HAP-1 (cell line): ENCODE measurements at regions not wholly inside any gene's neighbourhood (a gene's known extent, or its start where the extent isn't known, plus 50 kb on each side); places are given as distances from the start of the nearest gene placed in this dataset.

Experiments used
- DNase-seq, 2 experiments: peaks; one replicate each; pipeline ENCODE4 v3.0.0-alpha.2; 2016 to 2020; ENCODE audit warnings: low spot score in 2 of 2
- H3K27me3 ChIP-seq: fragments of 250-450 bp; sonication (Bioruptor Pico); 2 replicates; pipeline ENCODE4 v1.5.1; 2020; ENCODE audit warnings: low read depth, mild to moderate bottlenecking, moderate library complexity
- H3K36me3 ChIP-seq: fragments of 250-450 bp; sonication (Bioruptor Pico); replicated peaks from 2 replicates; pipeline ENCODE4 v1.5.1; 2020; ENCODE audit warnings: mild to moderate bottlenecking
- H3K4me1 ChIP-seq: fragments of 250-450 bp; sonication (Bioruptor Pico); 2 replicates; pipeline ENCODE4 v1.5.1; 2020; ENCODE audit warnings: mild to moderate bottlenecking
- H3K4me3 ChIP-seq: fragments of 250-450 bp; sonication (Bioruptor Pico); 2 replicates; pipeline ENCODE4 v1.5.1; 2020; ENCODE audit warnings: mild to moderate bottlenecking, moderate library complexity
- H3K9me3 ChIP-seq: fragments of 250-450 bp; sonication (Bioruptor Pico); 2 replicates; pipeline ENCODE4 v1.5.1; 2020; ENCODE audit warnings: mild to moderate bottlenecking, moderate library complexity
- in situ Hi-C: fragments of 300-500 bp; cut with MboI; formaldehyde crosslinking; loops from 3 replicates; pipeline ENCODE4 v1.14.3; 2020; ENCODE audit warnings: low sequenced_read_pairs, inconsistent platforms, mixed read lengths

DNA sequence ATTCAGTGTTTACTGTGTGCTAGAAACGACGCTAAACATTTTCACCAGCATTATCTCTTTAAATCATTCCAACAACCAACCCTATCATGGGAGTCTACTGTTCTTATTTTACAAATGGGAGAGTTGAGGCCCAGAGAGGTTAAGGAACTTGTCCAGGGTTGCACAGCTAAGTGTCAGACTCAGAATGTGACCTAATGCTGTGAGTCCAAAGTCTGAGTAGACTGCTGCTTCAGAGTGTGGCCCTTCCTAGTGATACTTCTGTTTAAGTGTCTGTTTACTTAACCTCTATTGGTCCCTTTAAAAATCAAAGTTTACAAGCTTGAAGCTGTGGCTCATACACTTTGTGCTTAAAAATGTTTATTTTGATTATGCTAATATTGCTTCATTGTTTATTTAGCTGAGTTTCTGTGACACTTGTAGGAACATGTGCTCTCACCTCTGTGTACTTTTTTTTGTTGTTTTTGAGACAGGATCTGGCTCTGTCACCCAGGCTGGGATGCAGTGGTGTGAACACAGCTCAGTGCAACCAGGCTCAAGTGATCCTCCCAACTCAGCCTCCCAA lies 84.4 kb upstream of the SYPL1 start:
- no peak for DNase-seq
- Histone ChIP-seq H3K27me3 (peaks cover 19% of the 10 kb centered on the region), H3K4me3 (no peak overlapping the region), H3K9me3 (no peaks in the 10 kb centered on the region), H3K36me3 (no peaks in the 10 kb centered on the region), H3K4me1 (no peaks in the 10 kb centered on the region)
- in situ Hi-C loops = loop anchor here (25.0 kb wide), 1 partner anchor 541 kb away; no protein-coding TSS in a partner anchor

DNA sequence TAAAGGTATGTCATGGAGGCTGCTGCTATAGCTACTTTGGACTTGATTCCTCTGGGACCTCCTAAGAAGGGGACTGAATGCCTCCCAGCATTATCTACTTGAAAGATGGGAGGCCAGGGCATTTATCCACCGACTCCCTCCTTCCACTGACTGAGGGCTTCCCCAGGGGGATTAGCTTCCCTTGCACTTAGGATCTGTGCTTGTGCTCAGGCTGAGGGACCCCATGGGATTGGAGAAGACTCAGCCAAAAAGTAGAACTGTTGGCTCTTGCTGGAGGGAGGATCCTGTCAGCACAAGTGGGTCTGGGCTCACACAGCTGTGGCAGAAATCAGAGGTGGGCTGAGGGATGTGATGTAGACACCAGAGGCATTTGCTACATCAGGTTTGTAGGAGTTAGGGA lies 81.5 kb upstream of the SYPL1 start:
- in situ Hi-C loops = loop anchor here (25.0 kb wide), 1 partner anchor 544 kb away; no protein-coding TSS in a partner anchor

DNA sequence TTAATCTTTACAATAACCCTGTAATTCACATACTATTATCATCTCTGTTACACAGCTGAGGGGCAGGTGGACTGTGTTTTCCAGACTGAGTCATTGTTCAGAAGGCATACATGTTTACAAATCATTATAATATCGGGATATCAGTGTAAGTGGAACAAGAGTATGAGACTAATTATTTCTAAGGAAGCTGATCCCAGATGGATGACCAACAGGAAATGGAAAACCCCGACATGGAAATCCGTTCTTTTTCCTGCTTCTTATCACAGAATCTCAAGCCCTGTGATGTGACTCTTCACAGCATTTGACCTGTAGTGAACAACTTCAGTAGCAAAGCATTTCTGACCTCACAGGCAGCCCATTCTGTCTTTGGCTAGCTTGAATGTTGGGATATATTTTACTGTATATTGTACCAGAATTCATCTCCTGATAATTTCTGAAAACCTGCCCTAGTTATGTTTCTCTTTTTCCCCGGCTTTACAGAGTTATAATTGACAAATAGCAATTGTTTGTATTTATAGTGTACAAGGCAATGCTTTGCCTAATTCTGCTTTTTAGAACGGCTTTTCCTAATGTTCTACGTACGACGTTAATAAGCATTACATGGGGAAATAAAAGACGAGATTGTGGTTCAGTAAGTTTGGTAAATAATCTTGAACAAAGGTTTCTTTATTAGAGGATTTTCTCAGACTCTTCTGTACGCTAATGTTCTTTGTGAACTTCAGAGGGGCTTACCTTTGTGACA lies 78.6 kb upstream of the SYPL1 start:
- Histone ChIP-seq H3K27me3 (peaks cover 32% of the 10 kb centered on the region), H3K4me1 (no peaks in the 10 kb centered on the region), H3K9me3 (no peaks in the 10 kb centered on the region), H3K4me3 (no peak overlapping the region), H3K36me3 (no peaks in the 10 kb centered on the region)
- in situ Hi-C loops = loop anchor here (25.0 kb wide), 1 partner anchor 547 kb away; no protein-coding TSS in a partner anchor
- no peak for DNase-seq

More for the DNA sequence above, 81.5 kb upstream of the SYPL1 start:
- Histone ChIP-seq H3K36me3 (no peaks in the 10 kb centered on the region), H3K4me3 (no peak overlapping the region), H3K9me3 (no peaks in the 10 kb centered on the region), H3K4me1 (no peaks in the 10 kb centered on the region), H3K27me3 (peaks cover 32% of the 10 kb centered on the region)
- DNase-seq = no peak

DNA sequence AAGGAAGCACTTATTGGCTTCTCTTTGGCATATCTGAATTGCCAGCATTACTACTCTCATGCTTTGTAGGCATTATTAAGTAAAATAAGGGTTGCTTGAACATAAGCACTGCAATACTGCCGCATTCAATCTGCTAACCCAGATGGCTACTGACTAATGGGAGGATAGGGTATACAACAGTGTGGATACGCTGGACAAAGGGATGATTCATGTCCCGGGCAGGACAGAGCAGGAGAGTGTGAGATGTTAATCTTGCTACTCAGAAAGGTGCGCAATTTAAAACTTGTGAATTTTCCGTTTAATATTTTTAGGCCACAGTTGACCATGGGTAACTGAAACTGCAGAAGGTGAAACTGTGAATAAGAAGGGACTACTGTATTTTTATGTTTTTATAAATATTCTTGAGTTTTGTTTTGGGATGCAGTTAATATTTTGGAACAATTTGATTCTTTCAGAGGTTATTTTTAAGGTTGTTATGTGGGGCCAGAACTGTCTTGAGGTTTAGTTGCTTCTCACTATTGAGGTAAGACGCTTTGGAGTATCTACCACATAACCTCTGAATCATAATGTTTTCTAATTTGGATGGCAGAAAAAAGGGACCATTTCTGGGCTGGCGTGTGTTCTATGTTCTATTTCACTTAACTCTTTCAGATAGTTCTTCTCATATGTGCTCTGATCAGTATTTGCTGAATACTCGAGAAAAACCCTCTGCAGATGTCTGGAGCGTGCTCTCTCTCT lies 75.7 kb upstream of the SYPL1 start:
- DNase-seq = no peak
- Histone ChIP-seq H3K9me3 (no peaks in the 10 kb centered on the region), H3K4me1 (no peaks in the 10 kb centered on the region), H3K36me3 (no peaks in the 10 kb centered on the region), H3K4me3 (no peak overlapping the region), H3K27me3 (peaks cover 33% of the 10 kb centered on the region)
- in situ Hi-C loops = loop anchor here (25.0 kb wide), 1 partner anchor 550 kb away; no protein-coding TSS in a partner anchor

DNA sequence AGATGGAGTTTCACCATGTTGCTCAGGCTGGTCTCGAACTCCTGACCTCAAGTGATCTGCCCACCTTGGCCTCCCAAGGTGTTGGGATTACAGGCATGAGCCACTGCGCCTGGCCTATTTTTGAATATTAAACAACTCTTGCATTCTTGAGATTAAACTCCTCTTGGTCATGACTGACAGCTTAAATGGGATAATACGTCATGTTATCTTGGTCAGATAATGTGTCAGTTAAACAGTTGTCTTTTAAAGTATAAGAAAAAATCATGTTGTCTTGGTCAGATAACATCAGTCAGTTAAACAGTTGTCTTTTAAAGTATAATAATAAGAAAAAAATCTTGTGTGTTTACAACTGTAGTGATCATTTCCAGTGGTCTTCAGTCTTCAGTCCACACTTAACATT lies 73.6 kb upstream of the SYPL1 start:
- Histone ChIP-seq H3K27me3 (peaks cover 13% of the 10 kb centered on the region), H3K4me3 (no peak overlapping the region), H3K4me1 (no peaks in the 10 kb centered on the region), H3K9me3 (no peaks in the 10 kb centered on the region), H3K36me3 (no peaks in the 10 kb centered on the region)
- DNase-seq = no peak
- in situ Hi-C loops = loop anchor here (25.0 kb wide), 1 partner anchor 552 kb away; no protein-coding TSS in a partner anchor

DNA sequence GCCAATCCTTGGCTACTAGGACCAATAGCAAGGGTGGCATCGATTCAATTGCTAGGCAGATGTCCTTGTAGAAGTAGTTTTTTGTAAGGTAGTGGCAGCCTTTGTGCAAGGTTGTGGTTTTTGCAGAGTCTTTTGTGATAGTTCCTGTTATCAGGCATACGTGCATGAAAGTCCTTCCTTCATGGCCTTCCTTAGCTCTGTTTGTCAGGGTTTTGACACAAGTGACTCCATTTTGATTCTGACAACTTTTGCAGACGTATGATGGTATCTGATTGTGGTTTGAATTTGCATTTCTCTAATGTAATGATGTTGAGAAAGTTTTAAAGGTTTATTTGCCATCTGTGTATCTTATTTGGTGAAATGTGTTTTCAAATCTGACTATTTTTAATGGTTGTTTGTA lies 71.8 kb upstream of the SYPL1 start:
- H3K36me3 ChIP-seq = no peaks in the 10 kb centered on the region
- DNase-seq = no peak
- no peaks in the 10 kb centered on the region for H3K4me1 ChIP-seq
- peaks cover 3% of the 10 kb centered on the region; the same call in 1 of the 2 replicates for H3K27me3 ChIP-seq
- no peak overlapping the region for H3K4me3 ChIP-seq
- no peaks in the 10 kb centered on the region for H3K9me3 ChIP-seq
- in situ Hi-C loops = loop anchor here (25.0 kb wide), 1 partner anchor 553 kb away; no protein-coding TSS in a partner anchor

DNA sequence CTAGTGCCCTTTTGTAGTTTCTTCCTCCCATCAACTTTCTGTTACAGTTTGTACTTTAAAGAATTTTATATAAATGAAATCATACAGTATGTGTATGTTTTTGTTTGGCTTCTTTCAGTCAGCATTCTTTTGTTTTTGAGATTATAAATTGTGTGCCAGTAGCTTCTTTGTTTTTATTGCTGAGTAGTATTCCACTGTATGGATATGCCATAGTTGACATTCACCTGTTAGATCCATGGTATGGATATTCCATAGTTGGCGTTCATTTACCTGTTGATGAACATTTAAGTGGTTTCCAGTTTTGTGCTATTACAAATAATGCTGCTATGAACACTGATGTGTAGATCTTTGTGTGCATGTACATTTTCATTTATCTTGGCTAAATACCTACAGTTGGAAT lies 70.8 kb upstream of the SYPL1 start:
- in situ Hi-C loops = loop anchor here (25.0 kb wide), 1 partner anchor 554 kb away; no protein-coding TSS in a partner anchor
- Histone ChIP-seq H3K36me3 (no peaks in the 10 kb centered on the region), H3K9me3 (no peaks in the 10 kb centered on the region), H3K27me3 (peaks cover 3% of the 10 kb centered on the region; the same call in 1 of the 2 replicates), H3K4me1 (no peaks in the 10 kb centered on the region), H3K4me3 (no peak overlapping the region)
- no peak for DNase-seq

DNA sequence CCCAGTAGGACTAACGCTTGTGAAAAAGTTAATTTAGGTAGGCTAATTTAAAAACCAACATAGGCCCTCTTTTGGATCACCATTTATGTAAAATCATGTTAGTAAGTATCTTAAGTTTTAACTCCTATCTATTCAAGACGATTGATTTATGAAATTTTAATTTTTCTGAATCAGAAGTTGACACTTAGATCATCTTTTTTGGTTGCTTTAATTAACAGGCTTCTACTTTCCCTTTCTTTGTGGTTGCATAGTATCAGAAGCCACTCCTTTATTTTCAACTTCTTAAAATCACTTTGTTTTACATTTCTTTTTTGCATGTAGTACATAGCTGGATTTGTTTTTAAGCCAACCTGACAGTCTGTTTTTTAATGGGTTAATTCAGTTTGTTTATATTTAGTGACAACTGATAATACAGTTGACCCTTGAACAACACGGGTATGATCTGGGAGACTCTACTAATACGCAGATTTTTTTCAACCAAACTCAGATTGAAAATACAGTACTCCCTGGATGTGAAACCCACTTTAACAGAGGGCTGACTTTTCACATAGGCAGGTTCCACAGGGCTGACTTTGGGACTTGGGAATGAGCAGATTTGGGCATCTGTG lies 69.7 kb upstream of the SYPL1 start:
- Histone ChIP-seq H3K27me3 (peaks cover 6% of the 10 kb centered on the region; the same call in 1 of the 2 replicates), H3K9me3 (no peaks in the 10 kb centered on the region), H3K36me3 (no peaks in the 10 kb centered on the region), H3K4me1 (no peaks in the 10 kb centered on the region), H3K4me3 (no peak overlapping the region)
- no peak for DNase-seq
- in situ Hi-C loops = loop anchor here (25.0 kb wide), 1 partner anchor 556 kb away; no protein-coding TSS in a partner anchor

DNA sequence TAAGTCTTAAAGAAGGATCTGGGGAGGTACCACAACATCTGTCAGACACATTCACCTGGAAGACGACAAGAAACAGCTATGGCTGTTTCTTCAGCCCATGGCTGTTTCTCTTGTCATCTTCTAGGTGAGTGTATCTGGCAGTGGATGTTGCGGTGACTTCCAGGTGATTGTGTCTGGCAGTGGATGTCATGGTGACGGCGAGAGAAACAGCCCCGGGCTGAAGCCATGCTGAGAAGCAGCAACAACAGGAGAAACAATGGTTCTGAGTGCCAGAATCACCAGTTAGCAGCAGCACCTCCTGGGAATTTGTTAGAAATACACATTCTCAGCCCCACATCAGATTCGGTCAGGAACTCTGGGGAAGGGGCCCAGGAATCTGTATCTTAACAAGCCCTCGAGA lies 68.6 kb upstream of the SYPL1 start:
- no peaks in the 10 kb centered on the region for H3K36me3 ChIP-seq
- no peak overlapping the region for H3K4me3 ChIP-seq
- no peaks in the 10 kb centered on the region for H3K9me3 ChIP-seq
- in situ Hi-C loops = loop anchor here (25.0 kb wide), 1 partner anchor 557 kb away; no protein-coding TSS in a partner anchor
- peaks cover 7% of the 10 kb centered on the region for H3K27me3 ChIP-seq
- H3K4me1 ChIP-seq = no peaks in the 10 kb centered on the region
- DNase-seq = no peak

DNA sequence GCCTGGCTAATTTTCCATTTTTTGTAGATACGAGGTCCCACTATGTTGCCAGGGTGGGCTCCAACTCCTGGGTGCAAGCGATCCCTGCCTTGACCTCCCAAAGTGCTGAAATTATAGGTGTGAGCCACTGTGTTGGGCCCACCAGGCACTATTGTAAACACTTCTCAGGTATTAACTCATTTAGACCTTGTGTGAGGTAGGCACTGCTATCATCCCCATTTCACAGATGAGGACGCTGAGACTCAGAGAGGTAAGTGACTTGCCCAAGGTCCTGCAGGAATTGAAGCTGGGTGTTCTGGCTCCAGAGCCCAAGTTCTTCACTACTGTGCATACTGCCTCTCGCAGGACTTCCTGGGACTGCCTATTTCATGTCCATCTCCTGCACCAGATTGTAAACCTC lies 67.1 kb upstream of the SYPL1 start:
- Histone ChIP-seq H3K4me1 (no peaks in the 10 kb centered on the region), H3K4me3 (no peak overlapping the region), H3K36me3 (no peaks in the 10 kb centered on the region), H3K9me3 (no peaks in the 10 kb centered on the region), H3K27me3 (peaks cover 6% of the 10 kb centered on the region; the same call in 1 of the 2 replicates)
- in situ Hi-C loops = loop anchor here (5.0 to 25.0 kb wide), 2 partner anchors 288 to 558 kb away; no protein-coding TSS in a partner anchor
- no peak for DNase-seq

DNA sequence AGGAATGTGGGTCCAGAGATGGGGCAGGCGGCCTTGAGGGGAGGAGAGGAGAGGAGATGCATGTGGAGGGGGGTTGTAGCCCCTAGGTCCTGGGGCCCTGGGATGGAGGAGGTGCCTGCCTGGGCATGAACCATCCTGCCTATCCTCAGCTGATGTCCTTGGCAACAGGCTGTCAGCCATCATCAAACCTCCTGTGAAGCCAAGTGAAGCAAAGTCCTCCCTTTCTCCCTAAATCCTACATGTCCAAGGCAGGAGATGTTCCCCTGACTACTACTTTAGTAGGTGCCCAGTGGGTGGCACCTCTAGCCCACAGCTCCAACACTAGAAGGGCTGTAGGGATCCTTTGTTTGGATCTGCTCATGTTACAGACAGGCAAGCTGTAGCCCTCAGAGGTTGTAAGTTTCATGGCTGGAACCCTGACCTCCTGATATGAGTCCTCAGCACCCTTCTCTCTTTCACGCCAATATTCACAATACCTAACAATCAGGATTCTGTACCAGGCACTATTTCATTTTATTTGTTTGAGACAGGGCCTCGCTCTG lies 66.6 kb upstream of the SYPL1 start:
- Histone ChIP-seq H3K27me3 (peaks cover 6% of the 10 kb centered on the region), H3K9me3 (no peaks in the 10 kb centered on the region), H3K36me3 (no peaks in the 10 kb centered on the region), H3K4me1 (no peaks in the 10 kb centered on the region), H3K4me3 (no peak overlapping the region)
- no peak for DNase-seq
- in situ Hi-C loops = loop anchor here (5.0 to 25.0 kb wide), 2 partner anchors 289 to 559 kb away; no protein-coding TSS in a partner anchor

DNA sequence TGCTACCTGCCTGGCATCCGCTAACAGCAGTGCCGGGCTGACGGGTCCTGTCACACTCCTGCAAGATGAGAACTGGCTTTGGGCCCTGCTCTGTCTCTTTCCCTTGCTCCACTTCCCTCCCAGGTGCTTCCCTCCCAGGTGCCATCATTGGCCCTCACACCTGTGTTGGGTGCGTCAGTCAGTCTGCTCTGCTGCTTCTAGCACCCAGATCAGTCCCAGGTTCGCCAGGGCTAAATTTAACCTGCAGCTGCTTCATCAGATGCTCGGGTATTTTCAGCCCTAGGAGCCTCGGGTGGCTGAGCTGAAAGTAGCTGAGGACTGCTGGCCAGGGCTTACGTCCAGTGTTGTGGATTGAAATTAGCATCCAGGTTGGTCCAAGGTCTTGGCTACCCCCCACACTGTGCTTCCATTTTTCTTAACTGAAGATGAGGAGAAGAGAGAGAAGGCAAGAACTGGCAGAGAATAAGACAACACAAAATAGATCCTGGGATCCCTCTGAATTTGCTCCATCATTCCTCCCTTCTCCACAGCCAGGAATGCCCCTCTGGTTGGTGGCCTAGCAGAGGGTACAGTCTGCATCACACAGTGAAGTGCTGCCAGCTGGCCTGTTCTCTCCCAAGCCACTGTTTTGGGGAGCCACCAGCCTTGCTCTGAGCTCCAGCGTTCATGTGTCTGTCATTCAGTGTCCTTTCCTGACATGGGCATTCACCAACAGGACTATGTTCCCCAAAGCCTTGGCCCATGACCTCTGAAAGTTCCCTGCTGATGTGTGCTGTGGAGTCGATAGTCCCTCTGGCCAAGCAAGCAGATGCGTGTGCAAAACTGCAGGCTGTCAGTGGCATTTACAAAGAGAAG lies 65.9 kb upstream of the SYPL1 start:
- no peak overlapping the region for H3K4me3 ChIP-seq
- no peaks in the 10 kb centered on the region for H3K9me3 ChIP-seq
- no peak for DNase-seq
- in situ Hi-C loops = loop anchor here (5.0 to 25.0 kb wide), 2 partner anchors 289 to 559 kb away; no protein-coding TSS in a partner anchor
- no peaks in the 10 kb centered on the region for H3K36me3 ChIP-seq
- peaks cover 6% of the 10 kb centered on the region for H3K27me3 ChIP-seq
- no peaks in the 10 kb centered on the region for H3K4me1 ChIP-seq
